HG03175 (cell line): ENCODE measurements at regions not wholly inside any gene's neighbourhood (a gene's known extent, or its start where the extent isn't known, plus 50 kb on each side); places are given as distances from the start of the nearest gene placed in this dataset.

Experiments
- ATAC-seq: cut with Tn5 transposase; IDR thresholded peaks from one replicate; pipeline ENCODE4 v1.9.1; 2021; ENCODE audit warnings: mild to moderate bottlenecking, moderate library complexity; ENCODE audit not compliant: unreplicated experiment

DNA sequence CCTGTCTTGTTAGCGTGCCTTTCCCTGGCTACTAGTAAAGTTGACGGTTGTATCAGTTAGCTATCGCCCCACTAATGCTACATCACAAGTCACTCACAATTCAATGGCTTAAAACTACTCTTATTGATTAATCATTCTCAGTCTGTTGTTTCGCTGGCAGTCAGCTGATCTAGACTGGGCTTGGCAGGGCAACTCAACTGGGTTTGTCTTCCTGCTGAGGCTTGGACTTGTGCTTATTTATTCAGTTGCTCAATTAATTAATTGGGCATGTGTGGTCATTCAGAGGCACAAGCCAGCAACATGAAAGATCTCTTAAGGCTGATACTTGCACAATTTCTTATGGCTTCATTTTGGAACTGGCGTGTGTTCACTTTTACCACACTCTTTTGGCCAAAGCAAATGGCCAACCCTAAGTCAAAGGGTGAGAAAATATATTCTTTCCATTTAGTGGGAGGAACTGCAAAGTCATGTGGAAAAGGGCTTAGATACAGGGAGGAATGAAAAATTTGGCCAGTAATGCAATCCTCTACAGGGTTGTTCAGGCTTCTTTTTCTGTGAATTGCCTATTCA, 333.5 kb downstream of the GPR37 start:
- no peak for ATAC-seq

DNA sequence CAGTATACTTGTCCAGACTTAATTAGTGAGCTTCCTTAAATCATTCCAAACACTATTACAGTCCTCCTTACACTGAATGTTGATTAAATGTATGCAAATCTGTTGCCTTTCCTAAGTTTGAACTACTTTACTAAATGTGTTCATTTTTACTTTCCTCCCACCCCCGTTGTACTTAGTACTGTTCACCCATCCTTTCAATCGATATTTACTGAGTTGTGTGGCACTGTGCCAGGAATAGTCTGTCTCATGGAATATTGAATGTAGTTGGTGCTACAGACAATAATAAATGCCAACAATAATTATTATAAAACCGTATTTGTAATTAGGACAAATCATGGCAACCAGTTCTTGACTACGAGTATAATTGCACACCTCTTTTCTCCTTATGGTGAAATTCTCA, 335.7 kb downstream of the GPR37 start:
- ATAC-seq = no peak

DNA sequence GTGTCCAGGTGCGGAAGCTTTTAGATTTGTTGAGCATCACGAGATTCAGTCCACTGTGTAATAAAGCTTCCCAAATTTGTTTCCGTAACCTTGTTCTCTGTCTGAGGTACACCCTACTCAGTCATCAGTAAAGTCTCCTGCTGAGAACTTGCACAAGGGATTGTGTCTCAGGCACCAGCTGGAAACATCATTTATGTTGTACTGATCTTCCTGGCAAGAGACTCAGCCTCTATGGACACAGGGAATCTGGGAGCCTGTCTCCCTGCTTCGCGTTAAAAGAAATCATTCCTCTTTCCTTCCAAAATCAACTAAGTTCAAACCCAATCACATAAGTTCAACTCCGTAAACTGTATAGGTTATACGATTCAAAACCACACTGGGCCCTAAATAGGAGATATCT, 336.8 kb downstream of the GPR37 start:
- no peak for ATAC-seq

GRCh38 chr7:124426621-124427020, 339.0 kb downstream of the GPR37 start:
- no peak for ATAC-seq

DNA sequence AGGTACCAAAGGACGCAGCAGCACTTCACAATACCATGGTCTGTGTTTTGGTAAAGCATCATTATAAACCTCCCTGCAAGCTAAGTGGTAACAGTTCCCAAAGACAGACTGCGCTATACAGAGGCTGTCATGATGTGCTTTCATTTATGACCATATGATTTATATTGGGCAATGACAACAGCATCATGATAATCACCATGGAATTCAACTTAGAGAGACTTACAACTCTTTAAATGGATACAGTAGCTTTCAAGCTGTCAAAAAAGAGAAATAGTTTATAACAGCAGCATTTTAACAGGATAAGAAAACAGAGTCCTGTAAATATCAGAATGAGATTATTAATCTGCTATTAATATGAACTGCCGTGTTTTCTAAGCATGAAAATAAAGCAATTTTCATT, 341.7 kb downstream of the GPR37 start:
- no peak for ATAC-seq

- no peak for ATAC-seq
These were observed 343.5 kb downstream of the GPR37 start for GRCh38 chr7:124422081-124422480.

GRCh38 chr7:124420367-124420766, 345.2 kb downstream of the GPR37 start:
- no peak for ATAC-seq

DNA sequence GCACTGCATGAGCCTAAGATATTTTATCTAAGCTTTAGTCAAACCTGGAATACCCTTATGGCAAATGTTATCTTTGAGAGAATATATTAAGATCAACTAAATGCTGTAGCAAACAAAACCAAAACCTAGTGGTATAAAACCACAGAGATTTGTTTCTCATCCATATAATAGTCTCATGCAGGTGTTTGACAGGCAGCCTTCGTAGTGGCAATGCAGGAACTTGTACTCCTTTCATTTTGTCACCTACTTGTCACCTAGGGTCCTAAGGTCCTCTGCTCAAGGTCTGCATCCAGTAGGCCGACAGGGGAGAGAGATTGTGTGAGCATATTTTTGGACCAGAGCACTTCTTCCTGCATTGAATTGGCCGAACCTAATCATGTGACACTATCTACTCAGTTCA, 352.6 kb downstream of the GPR37 start:
- ATAC-seq = no peak

- ATAC-seq = no peak
These were observed 353.1 kb downstream of the GPR37 start for GRCh38 chr7:124412531-124412930.

DNA sequence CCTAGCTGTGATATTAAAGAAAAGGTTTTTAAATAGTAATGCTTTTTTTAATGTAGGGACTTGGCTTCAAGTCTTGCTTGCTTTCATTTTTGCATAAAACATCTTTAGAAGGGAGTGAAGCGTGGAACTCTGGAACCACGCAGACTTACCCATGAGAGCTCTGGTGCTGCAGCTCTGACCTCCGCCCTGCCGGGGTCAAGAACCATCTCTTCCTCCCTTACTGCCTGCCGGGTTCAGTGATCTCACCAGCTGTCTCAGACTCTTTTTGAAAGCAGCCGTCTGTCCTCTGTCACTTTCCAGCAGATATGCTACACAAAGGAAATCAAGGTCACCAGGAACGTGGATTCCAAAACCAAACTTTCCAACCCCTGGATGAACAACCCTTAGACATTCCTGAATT, 353.8 kb downstream of the GPR37 start:
- no peak for ATAC-seq

DNA sequence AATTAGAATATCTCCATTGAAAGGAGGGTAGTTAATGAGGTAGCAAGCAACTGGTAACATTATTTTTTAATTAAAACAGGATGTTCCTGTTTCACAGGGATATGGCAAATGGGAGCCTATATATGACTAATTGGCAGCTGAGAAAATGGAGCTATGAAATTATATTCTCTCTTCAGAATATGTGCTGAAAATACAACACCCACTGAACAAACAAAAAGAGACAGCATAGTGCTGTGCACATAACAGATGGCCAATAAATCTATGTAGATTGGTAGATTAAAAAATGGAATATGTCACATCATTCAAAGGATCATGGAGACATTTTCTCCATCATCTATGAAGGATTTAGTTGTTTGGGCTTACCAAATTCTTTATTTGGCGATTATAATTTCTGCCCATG, 362.0 kb downstream of the GPR37 start:
- ATAC-seq = no peak

- ATAC-seq = no peak
These were observed 362.5 kb downstream of the GPR37 start for GRCh38 chr7:124403112-124403511.

DNA sequence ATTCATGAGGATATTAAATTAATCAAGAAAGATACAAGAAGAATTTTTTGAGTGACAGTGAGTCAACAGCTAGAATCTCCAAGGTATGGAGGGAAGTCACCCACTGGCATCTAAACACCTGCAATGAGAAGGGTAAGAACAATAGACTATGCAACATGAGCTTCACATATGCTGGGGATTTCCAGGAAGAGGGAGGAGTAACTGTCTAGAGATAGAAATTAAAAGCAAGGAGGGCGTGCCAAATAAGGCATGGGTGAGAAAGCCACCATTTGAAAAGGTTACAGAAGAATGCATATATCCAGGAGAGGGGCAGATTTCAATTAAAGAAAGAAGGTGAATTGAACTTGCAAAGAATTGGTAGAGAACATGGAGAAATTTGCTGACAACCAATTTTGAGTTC, 365.7 kb downstream of the GPR37 start:
- ATAC-seq = no peak

DNA sequence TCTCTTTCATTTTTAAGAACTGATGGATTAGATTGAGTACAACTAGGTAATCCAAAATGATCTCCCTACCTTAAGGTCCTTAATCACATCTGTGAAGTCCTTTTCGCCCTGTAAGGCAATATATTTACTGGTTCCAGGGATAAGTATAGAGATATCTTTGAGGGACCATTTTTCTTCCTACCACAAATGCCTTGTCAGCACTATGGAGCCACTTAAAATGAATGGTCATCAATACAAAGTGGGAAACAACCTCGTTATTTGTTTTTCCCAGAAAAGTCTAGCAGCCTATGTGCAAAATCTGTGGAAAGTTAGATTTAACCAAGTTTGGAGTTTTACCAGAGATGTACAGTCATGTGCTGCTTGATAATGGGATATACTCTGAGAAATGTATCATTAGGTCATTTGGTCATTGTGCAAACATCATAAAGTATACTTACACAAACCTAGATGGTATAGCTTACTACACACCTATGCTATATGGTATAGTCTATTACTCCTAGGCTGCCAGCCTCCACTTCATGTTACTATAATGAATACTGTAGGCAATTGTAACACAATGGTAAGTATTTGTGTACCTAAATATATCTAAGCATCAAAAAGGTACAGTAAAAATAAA, 366.2 kb upstream of the TMEM229A start:
- ATAC-seq = no peak

DNA sequence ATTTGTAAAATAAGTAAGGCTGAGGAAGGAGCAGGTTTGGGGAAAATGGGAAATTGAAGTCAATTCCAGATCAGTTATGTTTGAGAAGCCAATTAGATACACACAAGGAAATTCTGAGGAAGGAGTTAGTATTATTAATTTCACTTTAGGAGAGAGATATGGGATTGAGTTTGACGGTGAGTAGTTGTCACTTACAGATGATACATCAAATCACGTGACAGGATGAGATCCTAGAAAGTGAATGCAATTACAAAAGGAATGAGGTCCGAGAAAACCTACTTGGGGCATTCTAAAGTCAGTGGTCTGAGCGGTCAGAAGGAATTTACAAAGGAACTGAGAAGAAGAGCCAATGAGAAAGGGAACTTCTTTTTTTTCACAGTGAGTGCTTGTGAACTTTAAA, 364.3 kb upstream of the TMEM229A start:
- no peak for ATAC-seq

- ATAC-seq = no peak
These were observed 357.4 kb upstream of the TMEM229A start for GRCh38 chr7:124390301-124390700.

DNA sequence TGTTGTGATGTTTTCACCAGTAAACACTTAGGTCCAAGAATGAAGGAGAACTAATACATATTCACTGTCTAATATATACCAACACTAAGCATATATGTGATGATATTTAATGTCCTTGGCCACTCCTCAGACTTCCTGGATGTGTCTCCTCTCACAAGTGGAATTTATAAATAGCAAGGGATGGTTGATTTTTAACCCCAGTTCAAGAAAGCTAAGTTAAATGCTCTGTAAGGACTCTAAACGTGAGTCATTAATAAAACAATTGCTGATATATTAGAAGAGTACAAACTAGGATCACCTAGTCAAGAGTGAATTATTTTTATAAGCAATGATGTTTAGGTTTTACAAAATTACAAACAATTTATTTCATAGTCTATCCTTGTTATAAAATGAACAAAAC, 355.9 kb upstream of the TMEM229A start:
- ATAC-seq = no peak

- ATAC-seq = no peak
These were observed 354.2 kb upstream of the TMEM229A start for GRCh38 chr7:124387056-124387455.

GRCh38 chr7:124379296-124379695, 346.4 kb upstream of the TMEM229A start:
- no peak for ATAC-seq

- no peak for ATAC-seq
These were observed 343.2 kb upstream of the TMEM229A start for GRCh38 chr7:124376111-124376510.

DNA sequence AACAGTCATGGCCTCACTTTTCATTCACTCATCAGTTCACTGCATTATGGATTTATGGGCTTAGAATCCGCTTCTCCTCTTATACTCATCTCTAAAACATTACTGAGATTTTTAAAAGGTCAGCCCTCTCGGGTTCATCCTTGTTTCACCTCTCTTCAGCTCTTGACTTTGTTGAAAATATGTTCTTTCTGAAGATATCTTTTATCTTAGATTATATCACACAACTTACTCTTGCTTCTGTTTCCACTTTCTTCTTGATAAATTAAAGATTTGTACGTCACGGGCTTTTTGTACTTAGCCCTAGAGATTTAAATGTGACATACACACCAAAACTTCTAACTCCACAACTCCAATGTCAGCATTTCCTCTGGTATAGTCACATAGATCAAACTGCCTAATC, 342.5 kb upstream of the TMEM229A start:
- ATAC-seq = no peak

GRCh38 chr7:124369310-124369709, 336.4 kb upstream of the TMEM229A start:
- no peak for ATAC-seq

- no peak for ATAC-seq
These were observed 333.3 kb upstream of the TMEM229A start for GRCh38 chr7:124366118-124366517.
